ENCODE measurements at regions not wholly inside any gene's neighbourhood (a gene's known extent, or its start where the extent isn't known, plus 50 kb on each side); places are given as distances from the start of the nearest gene placed in this dataset.

GRCh38 chr5:126014676-126015075 lies 408.5 kb upstream of the GRAMD2B start:
- FAIRE-seq (no peak), ATAC-seq (no peak), DNase-seq (ENCODE audit: low spot score) (no peak)
- 62% methylated on average over 1 of the region's 1 CpG for WGBS (ENCODE audit: low lambda C conversion rate)
- intact Hi-C loops (cut with micrococcal nuclease; ENCODE audit: unreplicated experiment): no loop called here
- BruUV-seq (replicated peaks): no TSS peak
- Histone ChIP-seq H3K9ac (ENCODE audit: insufficient read depth, low read depth, low read length) (no peak overlapping the region), H3K4me2 (ENCODE audit: low read depth, low read length) (no peak overlapping the region), H3K4me1 (ENCODE audit: insufficient read depth, low read length) (no peaks in the 10 kb centered on the region), H3K36me3 (replicated peaks in 1 of 2; ENCODE audit: control insufficient read depth in 1 of 2, insufficient read depth in 2 of 2, low read length in 2 of 2) (no peaks in the 10 kb centered on the region), H3K9me3 (ENCODE audit: low read length) (no peaks in the 10 kb centered on the region), H3K27ac (ENCODE audit: extremely low read length, insufficient read depth, low read length) (no peak overlapping the region), H3K4me3 (replicated peaks in 1 of 3; ENCODE audit: insufficient read depth in 1 of 3, low read depth in 2 of 3, low read length in 3 of 3) (no peak overlapping the region), H3K27me3 (ENCODE audit: control insufficient read depth in 1 of 2, insufficient read depth in 2 of 2, low read length in 2 of 2) (no peaks in the 10 kb centered on the region), H3K79me2 (ENCODE audit: insufficient read depth, low read length) (no peaks in the 10 kb centered on the region), H4K20me1 (ENCODE audit: insufficient read depth, low read length) (no peaks in the 10 kb centered on the region), H2AFZ (ENCODE audit: low read length) (no peak overlapping the region)
- in situ Hi-C loops (cut with HindIII; ENCODE audit: extremely low pct_ligation_motif_present, low pct_unique_long_range_greater_than_20kb): no loop called here
- POLR2A ChIA-PET: no interaction called here
- CTCF ChIA-PET (ENCODE audit: low intra/inter-chr PET ratio, low total read pairs): no interaction called here
- no peak for TF ChIP-seq HMG20A (CRISPR knock-in tag; IDR thresholded peaks at IDR 0.05; ENCODE audit: borderline replicate concordance)

GRCh38 chr5:126015235-126016181 lies 407.7 kb upstream of the GRAMD2B start:
- FAIRE-seq: no peak
- Histone ChIP-seq H3K4me2 (ENCODE audit: low read depth, low read length) (no peak overlapping the region), H2AFZ (ENCODE audit: low read length) (no peak overlapping the region), H3K4me1 (ENCODE audit: insufficient read depth, low read length) (no peaks in the 10 kb centered on the region), H3K36me3 (replicated peaks in 1 of 2; ENCODE audit: control insufficient read depth in 1 of 2, insufficient read depth in 2 of 2, low read length in 2 of 2) (no peaks in the 10 kb centered on the region), H4K20me1 (ENCODE audit: insufficient read depth, low read length) (no peaks in the 10 kb centered on the region), H3K9me3 (ENCODE audit: low read length) (no peaks in the 10 kb centered on the region), H3K9ac (ENCODE audit: insufficient read depth, low read depth, low read length) (no peak overlapping the region), H3K4me3 (replicated peaks in 1 of 3; ENCODE audit: insufficient read depth in 1 of 3, low read depth in 2 of 3, low read length in 3 of 3) (no peak overlapping the region), H3K27me3 (ENCODE audit: control insufficient read depth in 1 of 2, insufficient read depth in 2 of 2, low read length in 2 of 2) (no peaks in the 10 kb centered on the region), H3K27ac (ENCODE audit: extremely low read length, insufficient read depth, low read length) (no peak overlapping the region), H3K79me2 (ENCODE audit: insufficient read depth, low read length) (no peaks in the 10 kb centered on the region)
- BruUV-seq (replicated peaks): no TSS peak
- CTCF ChIA-PET (ENCODE audit: low intra/inter-chr PET ratio, low total read pairs): no interaction called here
- intact Hi-C loops (cut with micrococcal nuclease; ENCODE audit: unreplicated experiment): no loop called here
- 38% methylated on average over 8 of the region's 8 CpGs for WGBS (ENCODE audit: low lambda C conversion rate)
- ATAC-seq: no peak
- TF ChIP-seq SP140L (CRISPR knock-in tag; IDR thresholded peaks at IDR 0.05; ENCODE audit: borderline replicate concordance) (no peak), HMGXB3 (CRISPR knock-in tag; IDR thresholded peaks at IDR 0.05; ENCODE audit: borderline replicate concordance) (no peak), RFX1 (IDR thresholded peaks at IDR 0.05) (no peak), ZBTB43 (CRISPR knock-in tag; conservative IDR thresholded peaks at IDR 0.05) (no peak), ZNF556 (CRISPR knock-in tag; IDR thresholded peaks at IDR 0.05; ENCODE audit: borderline replicate concordance) (no peak), DDIT3 (CRISPR knock-in tag; IDR thresholded peaks at IDR 0.05) (no peak), ZNF121 (CRISPR knock-in tag; IDR thresholded peaks at IDR 0.05) (no peak), ZNF354B (CRISPR knock-in tag; IDR thresholded peaks at IDR 0.05) (no peak), HOXD1 (CRISPR knock-in tag; IDR thresholded peaks at IDR 0.05) (no peak), TCF7L2 (IDR thresholded peaks at IDR 0.05; ENCODE audit: low read depth, low read length) (no peak), STAT5B (CRISPR knock-in tag; IDR thresholded peaks at IDR 0.05) (no peak)
- POLR2A ChIA-PET: no interaction called here
- DNase-seq (ENCODE audit: low spot score): no peak
- in situ Hi-C loops (cut with HindIII; ENCODE audit: extremely low pct_ligation_motif_present, low pct_unique_long_range_greater_than_20kb): no loop called here

Measured in HepG2 (cell line).